ENCODE measurements at regions not wholly inside any gene's neighbourhood (a gene's known extent, or its start where the extent isn't known, plus 50 kb on each side); places are given as distances from the start of the nearest gene placed in this dataset.
"Not testable (repeated sequence)": the region's sequence is repeated elsewhere in the genome, so short reads cannot be mapped to it uniquely, and the experiment has no call there.

- DNase-seq = no peak
- H3K36me3 Mint-ChIP-seq (ENCODE audit: low read depth) = no peaks in the 10 kb centered on the region
- no peaks in the 10 kb centered on the region for H3K27me3 Mint-ChIP-seq
- intact Hi-C loops (cut with micrococcal nuclease) = no loop called here
- no peak overlapping the region for H3K4me3 Mint-ChIP-seq
- peaks cover 2% of the 10 kb centered on the region for H3K4me1 Mint-ChIP-seq
- H3K27ac Mint-ChIP-seq = no peak overlapping the region
- H3K9me3 Mint-ChIP-seq = no peaks in the 10 kb centered on the region
These were observed 315.9 kb upstream of the TCF4 start for GRCh38 chr18:55903911-55904310.

GRCh38 chr18:55900380-55900779, 312.4 kb upstream of the TCF4 start:
- no peak overlapping the region for H3K4me3 Mint-ChIP-seq
- no peaks in the 10 kb centered on the region for H3K36me3 Mint-ChIP-seq (ENCODE audit: low read depth)
- no peaks in the 10 kb centered on the region for H3K9me3 Mint-ChIP-seq
- H3K27ac Mint-ChIP-seq = no peak overlapping the region
- no peaks in the 10 kb centered on the region for H3K4me1 Mint-ChIP-seq
- no peak for DNase-seq
- intact Hi-C loops (cut with micrococcal nuclease) = no loop called here
- no peaks in the 10 kb centered on the region for H3K27me3 Mint-ChIP-seq

- DNase-seq = no peak
- no peaks in the 10 kb centered on the region for H3K36me3 Mint-ChIP-seq (ENCODE audit: low read depth)
- no peaks in the 10 kb centered on the region for H3K9me3 Mint-ChIP-seq
- H3K4me3 Mint-ChIP-seq = no peak overlapping the region
- no peak overlapping the region for H3K27ac Mint-ChIP-seq
- intact Hi-C loops (cut with micrococcal nuclease) = no loop called here
- H3K27me3 Mint-ChIP-seq = no peaks in the 10 kb centered on the region
- no peaks in the 10 kb centered on the region for H3K4me1 Mint-ChIP-seq
These were observed 309.2 kb upstream of the TCF4 start for GRCh38 chr18:55897091-55897689.

GRCh38 chr18:55893948-55894347, 306.0 kb upstream of the TCF4 start:
- intact Hi-C loops (cut with micrococcal nuclease) = no loop called here
- H3K27me3 Mint-ChIP-seq = no peaks in the 10 kb centered on the region
- H3K36me3 Mint-ChIP-seq (ENCODE audit: low read depth) = no peaks in the 10 kb centered on the region

GRCh38 chr18:55892862-55893813, 305.1 kb upstream of the TCF4 start:
- DNase-seq; H3K4me1 Mint-ChIP-seq; H3K9me3 Mint-ChIP-seq; intact Hi-C loops (cut with micrococcal nuclease); H3K4me3 Mint-ChIP-seq; H3K27ac Mint-ChIP-seq; H3K27me3 Mint-ChIP-seq; H3K36me3 Mint-ChIP-seq (ENCODE audit: low read depth): not testable (repeated sequence)

More at GRCh38 chr18:55893948-55894347, 306.0 kb upstream of the TCF4 start:
- Mint-ChIP-seq H3K27ac (no peak overlapping the region), H3K4me1 (no peaks in the 10 kb centered on the region), H3K9me3 (no peaks in the 10 kb centered on the region), H3K4me3 (no peak overlapping the region)
- DNase-seq = no peak

- no peaks in the 10 kb centered on the region for H3K9me3 Mint-ChIP-seq
- no peak overlapping the region for H3K4me3 Mint-ChIP-seq
- intact Hi-C loops (cut with micrococcal nuclease) = no loop called here
- H3K27ac Mint-ChIP-seq = no peak overlapping the region
- no peak for DNase-seq
- no peaks in the 10 kb centered on the region for H3K4me1 Mint-ChIP-seq
- no peaks in the 10 kb centered on the region for H3K27me3 Mint-ChIP-seq
- no peaks in the 10 kb centered on the region for H3K36me3 Mint-ChIP-seq (ENCODE audit: low read depth)
These were observed 298.9 kb upstream of the TCF4 start for GRCh38 chr18:55886886-55887285.

- no peak for DNase-seq
- H3K4me1 Mint-ChIP-seq = no peaks in the 10 kb centered on the region
- no peaks in the 10 kb centered on the region for H3K9me3 Mint-ChIP-seq
- no peaks in the 10 kb centered on the region for H3K27me3 Mint-ChIP-seq
- H3K4me3 Mint-ChIP-seq = no peak overlapping the region
- no peaks in the 10 kb centered on the region for H3K36me3 Mint-ChIP-seq (ENCODE audit: low read depth)
- H3K27ac Mint-ChIP-seq = no peak overlapping the region
- intact Hi-C loops (cut with micrococcal nuclease) = no loop called here
These were observed 296.5 kb upstream of the TCF4 start for GRCh38 chr18:55884498-55884897.

GRCh38 chr18:55880617-55881016, 292.6 kb upstream of the TCF4 start:
- intact Hi-C loops (cut with micrococcal nuclease) = no loop called here
- peaks cover 4% of the 10 kb centered on the region for H3K4me1 Mint-ChIP-seq
- no peak overlapping the region for H3K27ac Mint-ChIP-seq
- no peaks in the 10 kb centered on the region for H3K9me3 Mint-ChIP-seq
- no peak overlapping the region for H3K4me3 Mint-ChIP-seq
- no peaks in the 10 kb centered on the region for H3K27me3 Mint-ChIP-seq
- DNase-seq = no peak
- no peaks in the 10 kb centered on the region for H3K36me3 Mint-ChIP-seq (ENCODE audit: low read depth)

GRCh38 chr18:55879331-55879730, 291.3 kb upstream of the TCF4 start:
- Mint-ChIP-seq H3K27ac (no peak overlapping the region), H3K4me1 (peaks cover 4% of the 10 kb centered on the region), H3K36me3 (ENCODE audit: low read depth) (no peaks in the 10 kb centered on the region), H3K27me3 (no peaks in the 10 kb centered on the region), H3K9me3 (no peaks in the 10 kb centered on the region), H3K4me3 (no peak overlapping the region)
- intact Hi-C loops (cut with micrococcal nuclease) = no loop called here
- no peak for DNase-seq

- Mint-ChIP-seq H3K36me3 (ENCODE audit: low read depth) (no peaks in the 10 kb centered on the region), H3K4me1 (peaks cover 4% of the 10 kb centered on the region), H3K9me3 (no peaks in the 10 kb centered on the region), H3K27me3 (no peaks in the 10 kb centered on the region), H3K4me3 (no peak overlapping the region), H3K27ac (no peak overlapping the region)
- DNase-seq = no peak
- intact Hi-C loops (cut with micrococcal nuclease) = no loop called here
These were observed 290.2 kb upstream of the TCF4 start for GRCh38 chr18:55878224-55878623.

GRCh38 chr18:55877321-55877720, 289.3 kb upstream of the TCF4 start:
- no peaks in the 10 kb centered on the region for H3K9me3 Mint-ChIP-seq
- no peaks in the 10 kb centered on the region for H3K36me3 Mint-ChIP-seq (ENCODE audit: low read depth)
- H3K4me1 Mint-ChIP-seq = peaks cover 4% of the 10 kb centered on the region
- H3K27me3 Mint-ChIP-seq = no peaks in the 10 kb centered on the region
- H3K27ac Mint-ChIP-seq = no peak overlapping the region
- intact Hi-C loops (cut with micrococcal nuclease) = no loop called here
- DNase-seq = no peak
- H3K4me3 Mint-ChIP-seq = no peak overlapping the region

- intact Hi-C loops (cut with micrococcal nuclease) = no loop called here
- H3K36me3 Mint-ChIP-seq (ENCODE audit: low read depth) = no peaks in the 10 kb centered on the region
- no peak for DNase-seq
These were observed 288.3 kb upstream of the TCF4 start for GRCh38 chr18:55876254-55876653.

GRCh38 chr18:55875371-55875901, 287.4 kb upstream of the TCF4 start:
- no peaks in the 10 kb centered on the region for H3K9me3 Mint-ChIP-seq
- H3K4me1 Mint-ChIP-seq = peaks cover 4% of the 10 kb centered on the region
- no peaks in the 10 kb centered on the region for H3K27me3 Mint-ChIP-seq
- no peak overlapping the region for H3K4me3 Mint-ChIP-seq
- no peak for DNase-seq
- intact Hi-C loops (cut with micrococcal nuclease) = no loop called here
- H3K36me3 Mint-ChIP-seq (ENCODE audit: low read depth) = no peaks in the 10 kb centered on the region
- no peak overlapping the region for H3K27ac Mint-ChIP-seq

More at GRCh38 chr18:55876254-55876653, 288.3 kb upstream of the TCF4 start:
- H3K9me3 Mint-ChIP-seq = no peaks in the 10 kb centered on the region
- H3K4me1 Mint-ChIP-seq = peaks cover 4% of the 10 kb centered on the region
- no peaks in the 10 kb centered on the region for H3K27me3 Mint-ChIP-seq
- no peak overlapping the region for H3K4me3 Mint-ChIP-seq
- H3K27ac Mint-ChIP-seq = no peak overlapping the region

All from activated CD4-positive, alpha-beta T cell treated with anti-CD3 and anti-CD28 coated beads, Interleukin-2, amount 10 ng/mL, durations not matched to agents 24 days and 14 days (primary cell).